ENCODE measurements at regions not wholly inside any gene's neighbourhood (a gene's known extent, or its start where the extent isn't known, plus 50 kb on each side); places are given as distances from the start of the nearest gene placed in this dataset.

GRCh38 chr5:162824360-162824759 is 613.0 kb upstream of the CCNG1 start:
- Mint-ChIP-seq H3K27ac (no peak overlapping the region), H3K27me3 (no peaks in the 10 kb centered on the region), H3K4me3 (no peak overlapping the region), H3K36me3 (no peaks in the 10 kb centered on the region), H3K9me3 (no peaks in the 10 kb centered on the region), H3K4me1 (ENCODE audit: unreplicated experiment) (no peaks in the 10 kb centered on the region)
- no peak for TF ChIP-seq CTCF (conservative IDR thresholded peaks at IDR 0.05)
- no peak for DNase-seq (ENCODE audit: extremely low spot score, unreplicated experiment)

- no peak for DNase-seq (ENCODE audit: extremely low spot score, unreplicated experiment)
- TF ChIP-seq CTCF (conservative IDR thresholded peaks at IDR 0.05) = no peak
- H3K4me3 Mint-ChIP-seq = no peak overlapping the region
- H3K9me3 Mint-ChIP-seq = no peaks in the 10 kb centered on the region
- H3K27ac Mint-ChIP-seq = no peak overlapping the region
- H3K36me3 Mint-ChIP-seq = no peaks in the 10 kb centered on the region
- no peaks in the 10 kb centered on the region for H3K4me1 Mint-ChIP-seq (ENCODE audit: unreplicated experiment)
- H3K27me3 Mint-ChIP-seq = no peaks in the 10 kb centered on the region
Measured at GRCh38 chr5:162837155-162837554, 600.2 kb upstream of the CCNG1 start.

- no peaks in the 10 kb centered on the region for H3K27me3 Mint-ChIP-seq
- no peaks in the 10 kb centered on the region for H3K36me3 Mint-ChIP-seq
- H3K9me3 Mint-ChIP-seq = no peaks in the 10 kb centered on the region
- no peaks in the 10 kb centered on the region for H3K4me1 Mint-ChIP-seq (ENCODE audit: unreplicated experiment)
- no peak overlapping the region for H3K4me3 Mint-ChIP-seq
- no peak for DNase-seq (ENCODE audit: extremely low spot score, unreplicated experiment)
- H3K27ac Mint-ChIP-seq = no peak overlapping the region
- no peak for TF ChIP-seq CTCF (conservative IDR thresholded peaks at IDR 0.05)
Measured at GRCh38 chr5:162842727-162843126, 594.7 kb upstream of the CCNG1 start.

DNA sequence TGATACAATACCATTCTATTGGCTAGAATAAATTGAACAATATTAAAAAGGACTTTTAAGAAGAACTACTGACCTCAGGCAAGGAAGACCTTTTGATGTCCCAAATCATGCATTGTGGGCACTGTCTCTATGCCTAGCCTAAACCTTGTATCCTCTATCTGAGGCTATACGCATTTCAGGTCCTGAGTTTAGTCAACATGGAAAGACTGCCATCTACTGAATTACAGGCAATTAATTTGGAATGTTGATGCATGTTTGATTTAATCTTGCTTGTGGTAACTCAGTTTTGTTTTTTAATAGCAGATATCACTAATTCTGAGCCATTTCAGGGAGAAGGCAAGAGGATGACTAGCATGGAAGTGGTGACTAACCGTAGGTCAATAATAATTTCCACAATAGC is 585.3 kb upstream of the CCNG1 start:
- TF ChIP-seq CTCF (conservative IDR thresholded peaks at IDR 0.05) = no peak
- H3K36me3 Mint-ChIP-seq = no peaks in the 10 kb centered on the region
- H3K27me3 Mint-ChIP-seq = no peaks in the 10 kb centered on the region
- H3K4me1 Mint-ChIP-seq (ENCODE audit: unreplicated experiment) = no peaks in the 10 kb centered on the region
- H3K9me3 Mint-ChIP-seq = no peaks in the 10 kb centered on the region
- no peak for DNase-seq (ENCODE audit: extremely low spot score, unreplicated experiment)
- H3K4me3 Mint-ChIP-seq = no peak overlapping the region
- H3K27ac Mint-ChIP-seq = no peak overlapping the region

- Mint-ChIP-seq H3K4me1 (ENCODE audit: unreplicated experiment) (no peaks in the 10 kb centered on the region), H3K9me3 (peaks cover 9% of the 10 kb centered on the region), H3K36me3 (no peaks in the 10 kb centered on the region), H3K27ac (no peak overlapping the region), H3K27me3 (no peaks in the 10 kb centered on the region), H3K4me3 (no peak overlapping the region)
- DNase-seq (ENCODE audit: extremely low spot score, unreplicated experiment) = no peak
- no peak for TF ChIP-seq CTCF (conservative IDR thresholded peaks at IDR 0.05)
Measured at GRCh38 chr5:162858770-162859169, 578.6 kb upstream of the CCNG1 start.

- H3K4me1 Mint-ChIP-seq (ENCODE audit: unreplicated experiment) = no peaks in the 10 kb centered on the region
- no peak overlapping the region for H3K27ac Mint-ChIP-seq
- DNase-seq (ENCODE audit: extremely low spot score, unreplicated experiment) = no peak
- no peak for TF ChIP-seq CTCF (conservative IDR thresholded peaks at IDR 0.05)
- H3K36me3 Mint-ChIP-seq = no peaks in the 10 kb centered on the region
- no peak overlapping the region for H3K4me3 Mint-ChIP-seq
- H3K9me3 Mint-ChIP-seq = no peaks in the 10 kb centered on the region
- H3K27me3 Mint-ChIP-seq = no peaks in the 10 kb centered on the region
Measured at GRCh38 chr5:162870966-162871365, 566.4 kb upstream of the CCNG1 start.

Data from type B pancreatic cell (in vitro differentiated cells).